ENCODE measurements at regions not wholly inside any gene's neighbourhood (a gene's known extent, or its start where the extent isn't known, plus 50 kb on each side); places are given as distances from the start of the nearest gene placed in this dataset.
"Not testable (repeated sequence)": the region's sequence is repeated elsewhere in the genome, so short reads cannot be mapped to it uniquely, and the experiment has no call there.

GRCh38 chr5:15097552-15097951 lies 226.0 kb upstream of the ANKH start:
- no peak overlapping the region for H3K27ac Mint-ChIP-seq
- H3K4me1 Mint-ChIP-seq: no peaks in the 10 kb centered on the region
- H3K4me3 Mint-ChIP-seq: no peak overlapping the region
- no peaks in the 10 kb centered on the region for H3K36me3 Mint-ChIP-seq
- peaks cover 16% of the 10 kb centered on the region for H3K9me3 Mint-ChIP-seq
- no peak for TF ChIP-seq CTCF (IDR thresholded peaks at IDR 0.05; ENCODE audit: unreplicated experiment)
- H3K27me3 Mint-ChIP-seq (ENCODE audit: low read depth): peaks cover 15% of the 10 kb centered on the region
- DNase-seq (ENCODE audit: low spot score in 2 of 2, unreplicated experiment in 2 of 2): no peak

DNA sequence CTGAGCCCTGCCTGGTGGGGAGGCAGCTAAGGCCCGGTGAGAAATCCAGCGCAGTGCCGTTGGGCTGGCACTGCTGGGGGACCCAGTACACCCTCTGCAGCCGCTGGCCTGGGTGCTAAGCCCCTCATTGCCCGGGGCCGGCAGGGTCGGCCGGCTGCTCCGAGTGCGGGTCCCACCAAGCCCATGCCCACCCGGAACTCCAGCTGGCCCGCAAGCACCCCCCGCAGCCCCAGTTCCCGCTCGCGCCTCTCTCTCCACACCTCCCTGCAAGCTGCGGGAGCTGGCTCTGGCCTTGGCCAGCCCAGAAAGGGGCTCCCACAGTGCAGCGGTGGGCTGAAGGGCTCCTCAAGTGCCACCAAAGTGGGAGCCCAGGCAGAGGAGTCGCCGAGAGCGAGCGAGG lies 225.1 kb upstream of the ANKH start:
- not testable (repeated sequence) for H3K4me1 Mint-ChIP-seq; H3K27ac Mint-ChIP-seq; DNase-seq (ENCODE audit: low spot score in 2 of 2, unreplicated experiment in 2 of 2); H3K4me3 Mint-ChIP-seq; H3K36me3 Mint-ChIP-seq
- Mint-ChIP-seq H3K9me3 (peaks cover 16% of the 10 kb centered on the region), H3K27me3 (ENCODE audit: low read depth) (peaks cover 14% of the 10 kb centered on the region)

- no peaks in the 10 kb centered on the region for H3K4me1 Mint-ChIP-seq
- no peak overlapping the region for H3K27ac Mint-ChIP-seq
- H3K27me3 Mint-ChIP-seq (ENCODE audit: low read depth): peaks cover 33% of the 10 kb centered on the region
- no peak for TF ChIP-seq CTCF (IDR thresholded peaks at IDR 0.05; ENCODE audit: unreplicated experiment)
- H3K9me3 Mint-ChIP-seq: peaks cover 5% of the 10 kb centered on the region
- DNase-seq (ENCODE audit: low spot score in 2 of 2, unreplicated experiment in 2 of 2): no peak
- H3K4me3 Mint-ChIP-seq: no peak overlapping the region
- no peaks in the 10 kb centered on the region for H3K36me3 Mint-ChIP-seq
Observed at GRCh38 chr5:15092801-15093200, 221.2 kb upstream of the ANKH start.

DNA sequence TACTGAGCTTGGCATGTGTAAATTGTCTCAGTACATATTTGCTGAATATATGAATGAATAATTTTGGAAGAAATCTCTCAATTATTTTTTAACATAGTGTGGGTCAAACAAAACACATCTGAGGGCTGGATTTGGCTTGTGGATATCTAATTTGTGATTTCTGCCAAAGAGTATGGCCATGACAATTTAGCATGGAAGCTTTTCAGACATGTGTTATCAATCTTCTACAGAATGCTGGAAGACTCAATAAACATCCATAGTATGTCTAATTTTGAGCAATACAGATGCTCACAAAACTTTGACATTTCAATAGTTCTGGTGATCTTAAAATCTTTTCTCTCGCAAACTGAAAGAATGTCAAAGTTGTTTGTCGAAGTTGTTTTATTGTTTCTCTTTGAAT lies 214.1 kb upstream of the ANKH start:
- TF ChIP-seq CTCF (IDR thresholded peaks at IDR 0.05; ENCODE audit: unreplicated experiment): no peak
- no peaks in the 10 kb centered on the region for H3K36me3 Mint-ChIP-seq
- no peaks in the 10 kb centered on the region for H3K4me1 Mint-ChIP-seq
- H3K27me3 Mint-ChIP-seq (ENCODE audit: low read depth): peaks cover 48% of the 10 kb centered on the region
- no peak overlapping the region for H3K4me3 Mint-ChIP-seq
- DNase-seq (ENCODE audit: low spot score in 2 of 2, unreplicated experiment in 2 of 2): no peak
- H3K27ac Mint-ChIP-seq: no peak overlapping the region
- H3K9me3 Mint-ChIP-seq: peaks cover 9% of the 10 kb centered on the region

GRCh38 chr5:15082096-15082495 lies 210.5 kb upstream of the ANKH start:
- Mint-ChIP-seq H3K4me3 (no peak overlapping the region), H3K36me3 (no peaks in the 10 kb centered on the region), H3K27ac (no peak overlapping the region), H3K4me1 (no peaks in the 10 kb centered on the region), H3K27me3 (ENCODE audit: low read depth) (peaks cover 21% of the 10 kb centered on the region), H3K9me3 (peaks cover 9% of the 10 kb centered on the region)
- TF ChIP-seq CTCF (IDR thresholded peaks at IDR 0.05; ENCODE audit: unreplicated experiment): no peak
- no peak for DNase-seq (ENCODE audit: low spot score in 2 of 2, unreplicated experiment in 2 of 2)

GRCh38 chr5:15080219-15080618 lies 208.6 kb upstream of the ANKH start:
- Mint-ChIP-seq H3K4me1 (no peaks in the 10 kb centered on the region), H3K9me3 (peaks cover 9% of the 10 kb centered on the region), H3K27ac (no peak overlapping the region), H3K27me3 (ENCODE audit: low read depth) (peaks cover 18% of the 10 kb centered on the region), H3K36me3 (no peaks in the 10 kb centered on the region), H3K4me3 (no peak overlapping the region)
- no peak for DNase-seq (ENCODE audit: low spot score in 2 of 2, unreplicated experiment in 2 of 2)
- TF ChIP-seq CTCF (IDR thresholded peaks at IDR 0.05; ENCODE audit: unreplicated experiment): no peak

All from mesothelial cell of epicardium (in vitro differentiated cells).